ACHN (cell line): ENCODE measurements at regions not wholly inside any gene's neighbourhood (a gene's known extent, or its start where the extent isn't known, plus 50 kb on each side); places are given as distances from the start of the nearest gene placed in this dataset.

Source experiments
- DNase-seq: peaks from one replicate; pipeline ENCODE4 v3.0.0-alpha.2; 2015
- in situ Hi-C: cut with HindIII; loops from 2 replicates; pipeline ENCODE4 v1.10.0; 2017; ENCODE audit warnings: low sequenced_read_pairs, low pct_ligation_motif_present, low pct_unique_long_range_greater_than_20kb

- no peak for DNase-seq
- in situ Hi-C loops: no loop called here
Observed at GRCh38 chr6:106886081-106886843, 88.3 kb downstream of the CD24 start.

GRCh38 chr6:106885679-106886078, 88.8 kb downstream of the CD24 start:
- in situ Hi-C loops: no loop called here

GRCh38 chr6:106884576-106884975, 90.0 kb downstream of the CD24 start:
- in situ Hi-C loops: no loop called here
- DNase-seq: no peak

More at GRCh38 chr6:106885679-106886078, 88.8 kb downstream of the CD24 start:
- no peak for DNase-seq

GRCh38 chr6:106883808-106884262, 90.7 kb downstream of the CD24 start:
- DNase-seq: peak; percentile 44
- in situ Hi-C loops: no loop called here

- in situ Hi-C loops: no loop called here
- no peak for DNase-seq
Observed at GRCh38 chr6:106882601-106883518, 91.7 kb downstream of the CD24 start.

GRCh38 chr6:106882138-106882537, 92.4 kb downstream of the CD24 start:
- in situ Hi-C loops: no loop called here
- no peak for DNase-seq

- in situ Hi-C loops: no loop called here
- DNase-seq: no peak
Observed at GRCh38 chr6:106880952-106881351, 93.6 kb downstream of the CD24 start.

- no peak for DNase-seq
- in situ Hi-C loops: no loop called here
Observed at GRCh38 chr6:106875782-106876321, 98.7 kb downstream of the CD24 start.

GRCh38 chr6:106874481-106874880, 100.0 kb downstream of the CD24 start:
- no peak for DNase-seq
- in situ Hi-C loops: no loop called here

- peak; percentile 9 for DNase-seq
- in situ Hi-C loops: no loop called here
Observed at GRCh38 chr6:106872049-106872448, 102.5 kb downstream of the CD24 start.

- in situ Hi-C loops: no loop called here
- peak; percentile 78 for DNase-seq
Observed at GRCh38 chr6:106870824-106871717, 103.5 kb downstream of the CD24 start.

GRCh38 chr6:106870069-106870468, 104.5 kb downstream of the CD24 start:
- in situ Hi-C loops: no loop called here
- peak; percentile 91 for DNase-seq

GRCh38 chr6:106869203-106869602, 105.3 kb downstream of the CD24 start:
- no peak for DNase-seq
- in situ Hi-C loops: no loop called here

GRCh38 chr6:106866875-106867658, 107.5 kb downstream of the CD24 start:
- DNase-seq: no peak
- in situ Hi-C loops: no loop called here

- in situ Hi-C loops: no loop called here
- DNase-seq: no peak
Observed at GRCh38 chr6:106862858-106863257, 111.7 kb downstream of the CD24 start.

GRCh38 chr6:106860940-106861339, 113.6 kb downstream of the CD24 start:
- in situ Hi-C loops: no loop called here
- DNase-seq: peak; percentile 9

GRCh38 chr6:106858653-106859092, 115.9 kb downstream of the CD24 start:
- peak; percentile 17 for DNase-seq
- in situ Hi-C loops: no loop called here
